Transverse colon (tissue), 4 donors: ENCODE measurements at regions not wholly inside any gene's neighbourhood (a gene's known extent, or its start where the extent isn't known, plus 50 kb on each side); places are given as distances from the start of the nearest gene placed in this dataset.

Experiments used
- CTCF ChIP-seq, 5 experiments: fragments of 200-600 bp in 3 of 5; fragments of 450-650 bp in 2 of 5; sonication (generic) in 3 of 5; IDR thresholded peaks; 1 replicate in 2 of 5; 2 replicates in 3 of 5; pipeline ENCODE4 v1.5.1; 2016 to 2017; ENCODE audit warnings: antibody characterized with exemption in 5 of 5, inconsistent platforms in 3 of 5, mild to moderate bottlenecking in 2 of 5, moderate library complexity in 1 of 5
- EP300 ChIP-seq: sonication (generic); formaldehyde crosslinking; IDR thresholded peaks from one replicate; pipeline ENCODE4 v1.6.1; 2017; ENCODE audit warnings: antibody characterized with exemption, low read depth
- POLR2A ChIP-seq: fragments of 450-650 bp; IDR thresholded peaks from one replicate; pipeline ENCODE4 v1.6.1; 2016; ENCODE audit warnings: antibody characterized with exemption, mild to moderate bottlenecking, moderate library complexity
- POLR2AphosphoS5 ChIP-seq, 3 donors: sonication (generic); formaldehyde crosslinking; IDR thresholded peaks; one replicate each; pipeline ENCODE4 v1.6.1; 2016; ENCODE audit warnings: antibody characterized with exemption in 3 of 3

- TF ChIP-seq CTCF (IDR thresholded peaks at IDR 0.05) = no peak
- TF ChIP-seq POLR2A = no peak
- TF ChIP-seq EP300 = no peak
- no peak for TF ChIP-seq POLR2AphosphoS5 (IDR thresholded peaks at IDR 0.05)
Measured at GRCh38 chr11:11757909-11758308, 83.9 kb upstream of the USP47 start.
